ENCODE measurements at regions not wholly inside any gene's neighbourhood (a gene's known extent, or its start where the extent isn't known, plus 50 kb on each side); places are given as distances from the start of the nearest gene placed in this dataset.

DNA sequence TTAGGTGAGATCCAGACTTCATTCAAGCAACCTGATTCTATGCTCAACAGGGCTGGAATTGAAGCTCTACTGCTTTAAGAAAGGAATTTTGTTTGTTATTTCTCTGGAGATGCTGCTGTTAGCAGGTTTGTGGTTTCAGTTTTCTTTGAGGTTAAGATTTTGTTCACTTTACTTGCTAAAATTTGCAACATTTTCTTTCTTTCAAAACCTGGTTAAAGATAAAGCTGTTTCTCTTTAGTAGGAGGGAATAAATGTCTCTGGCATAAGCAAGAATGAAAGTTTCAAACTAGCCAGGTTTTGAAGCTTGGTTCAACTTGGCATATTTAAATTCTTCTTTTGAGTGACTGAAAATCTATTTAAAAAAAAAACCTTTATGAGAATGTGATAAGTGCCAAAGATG, 660.6 kb upstream of the NR3C2 start:
- Histone ChIP-seq H3K4me2 (no peak overlapping the region), H3K27ac (no peak overlapping the region), H3K4me1 (no peaks in the 10 kb centered on the region), H3K4me3 (no peak overlapping the region), H3K9me3 (no peaks in the 10 kb centered on the region)
- ATAC-seq, result no peak
- DNase-seq (ENCODE audit: low read depth in 1 of 2, low spot score in 1 of 2), result no peak
- POLR2A ChIA-PET, result no interaction called here
- CTCF ChIA-PET, result no interaction called here
- FAIRE-seq, result no peak
- TF ChIP-seq SREBF2 (IDR thresholded peaks at IDR 0.05), result no peak
- no peak for TF ChIP-seq SMC3 (IDR thresholded peaks at IDR 0.05)
- no peak for TF ChIP-seq CBX2 (IDR thresholded peaks at IDR 0.05; ENCODE audit: borderline replicate concordance, low read depth)
- TF ChIP-seq CHD2 (IDR thresholded peaks at IDR 0.05; ENCODE audit: low read length, partially characterized antibody), result no peak

- ATAC-seq (no peak), FAIRE-seq (no peak), DNase-seq (ENCODE audit: low read depth in 1 of 2, low spot score in 1 of 2) (no peak)
- no peak overlapping the region for H3K4me3 ChIP-seq
- H3K4me2 ChIP-seq, result no peak overlapping the region
- no peak for TF ChIP-seq ESRRA (IDR thresholded peaks at IDR 0.05; ENCODE audit: borderline replicate concordance, low read length)
- TF ChIP-seq, protein P1, sequence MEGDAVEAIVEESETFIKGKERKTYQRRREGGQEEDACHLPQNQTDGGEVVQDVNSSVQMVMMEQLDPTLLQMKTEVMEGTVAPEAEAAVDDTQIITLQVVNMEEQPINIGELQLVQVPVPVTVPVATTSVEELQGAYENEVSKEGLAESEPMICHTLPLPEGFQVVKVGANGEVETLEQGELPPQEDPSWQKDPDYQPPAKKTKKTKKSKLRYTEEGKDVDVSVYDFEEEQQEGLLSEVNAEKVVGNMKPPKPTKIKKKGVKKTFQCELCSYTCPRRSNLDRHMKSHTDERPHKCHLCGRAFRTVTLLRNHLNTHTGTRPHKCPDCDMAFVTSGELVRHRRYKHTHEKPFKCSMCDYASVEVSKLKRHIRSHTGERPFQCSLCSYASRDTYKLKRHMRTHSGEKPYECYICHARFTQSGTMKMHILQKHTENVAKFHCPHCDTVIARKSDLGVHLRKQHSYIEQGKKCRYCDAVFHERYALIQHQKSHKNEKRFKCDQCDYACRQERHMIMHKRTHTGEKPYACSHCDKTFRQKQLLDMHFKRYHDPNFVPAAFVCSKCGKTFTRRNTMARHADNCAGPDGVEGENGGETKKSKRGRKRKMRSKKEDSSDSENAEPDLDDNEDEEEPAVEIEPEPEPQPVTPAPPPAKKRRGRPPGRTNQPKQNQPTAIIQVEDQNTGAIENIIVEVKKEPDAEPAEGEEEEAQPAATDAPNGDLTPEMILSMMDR (IDR thresholded peaks at IDR 0.05), result no peak
- ChIA-PET POLR2A (no interaction called here), CTCF (no interaction called here)
- 55% methylated on average over 2 of the region's 2 CpGs for WGBS (ENCODE audit: missing lambda C conversion rate)
- no peaks in the 10 kb centered on the region for H3K4me1 ChIP-seq
- H3K27ac ChIP-seq, result no peak overlapping the region
- H3K9me3 ChIP-seq, result no peaks in the 10 kb centered on the region
These were observed 659.4 kb upstream of the NR3C2 start for GRCh38 chr4:149101649-149102048.

GRCh38 chr4:149095811-149096210, 653.6 kb upstream of the NR3C2 start:
- no peak for FAIRE-seq
- H3K27ac ChIP-seq, result no peak overlapping the region
- CTCF ChIA-PET, result no interaction called here
- H3K4me1 ChIP-seq, result no peaks in the 10 kb centered on the region
- DNase-seq (ENCODE audit: low read depth in 1 of 2, low spot score in 1 of 2), result no peak
- no peak overlapping the region for H3K4me3 ChIP-seq
- ATAC-seq, result no peak
- POLR2A ChIA-PET, result no interaction called here
- no peak overlapping the region for H3K4me2 ChIP-seq
- 12% methylated on average over 1 of the region's 1 CpG for WGBS (ENCODE audit: missing lambda C conversion rate)
- TF ChIP-seq, protein P2, sequence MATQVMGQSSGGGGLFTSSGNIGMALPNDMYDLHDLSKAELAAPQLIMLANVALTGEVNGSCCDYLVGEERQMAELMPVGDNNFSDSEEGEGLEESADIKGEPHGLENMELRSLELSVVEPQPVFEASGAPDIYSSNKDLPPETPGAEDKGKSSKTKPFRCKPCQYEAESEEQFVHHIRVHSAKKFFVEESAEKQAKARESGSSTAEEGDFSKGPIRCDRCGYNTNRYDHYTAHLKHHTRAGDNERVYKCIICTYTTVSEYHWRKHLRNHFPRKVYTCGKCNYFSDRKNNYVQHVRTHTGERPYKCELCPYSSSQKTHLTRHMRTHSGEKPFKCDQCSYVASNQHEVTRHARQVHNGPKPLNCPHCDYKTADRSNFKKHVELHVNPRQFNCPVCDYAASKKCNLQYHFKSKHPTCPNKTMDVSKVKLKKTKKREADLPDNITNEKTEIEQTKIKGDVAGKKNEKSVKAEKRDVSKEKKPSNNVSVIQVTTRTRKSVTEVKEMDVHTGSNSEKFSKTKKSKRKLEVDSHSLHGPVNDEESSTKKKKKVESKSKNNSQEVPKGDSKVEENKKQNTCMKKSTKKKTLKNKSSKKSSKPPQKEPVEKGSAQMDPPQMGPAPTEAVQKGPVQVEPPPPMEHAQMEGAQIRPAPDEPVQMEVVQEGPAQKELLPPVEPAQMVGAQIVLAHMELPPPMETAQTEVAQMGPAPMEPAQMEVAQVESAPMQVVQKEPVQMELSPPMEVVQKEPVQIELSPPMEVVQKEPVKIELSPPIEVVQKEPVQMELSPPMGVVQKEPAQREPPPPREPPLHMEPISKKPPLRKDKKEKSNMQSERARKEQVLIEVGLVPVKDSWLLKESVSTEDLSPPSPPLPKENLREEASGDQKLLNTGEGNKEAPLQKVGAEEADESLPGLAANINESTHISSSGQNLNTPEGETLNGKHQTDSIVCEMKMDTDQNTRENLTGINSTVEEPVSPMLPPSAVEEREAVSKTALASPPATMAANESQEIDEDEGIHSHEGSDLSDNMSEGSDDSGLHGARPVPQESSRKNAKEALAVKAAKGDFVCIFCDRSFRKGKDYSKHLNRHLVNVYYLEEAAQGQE (IDR thresholded peaks at IDR 0.05), result no peak
- TF ChIP-seq ZSCAN20 (CRISPR knock-in tag; IDR thresholded peaks at IDR 0.05), result no peak
- no peak for TF ChIP-seq TP53 (CRISPR knock-in tag; IDR thresholded peaks at IDR 0.05)
- TF ChIP-seq MYC (IDR thresholded peaks at IDR 0.05; ENCODE audit: borderline replicate concordance, low read length), result no peak
- TF ChIP-seq RCOR1 (IDR thresholded peaks at IDR 0.05; ENCODE audit: low read depth, low read length), result no peak
- no peak for TF ChIP-seq ZC3H11A (IDR thresholded peaks at IDR 0.05)
- no peak for TF ChIP-seq FOSL2 (IDR thresholded peaks at IDR 0.05)
- TF ChIP-seq FOSL2 (CRISPR knock-in tag; IDR thresholded peaks at IDR 0.05), result no peak
- no peak for TF ChIP-seq CBX2 (IDR thresholded peaks at IDR 0.05; ENCODE audit: borderline replicate concordance, low read depth)
- TF ChIP-seq CHD4 (IDR thresholded peaks at IDR 0.05; ENCODE audit: borderline replicate concordance), result no peak
- TF ChIP-seq RFX5 (IDR thresholded peaks at IDR 0.05), result no peak
- H3K9me3 ChIP-seq, result no peaks in the 10 kb centered on the region

DNA sequence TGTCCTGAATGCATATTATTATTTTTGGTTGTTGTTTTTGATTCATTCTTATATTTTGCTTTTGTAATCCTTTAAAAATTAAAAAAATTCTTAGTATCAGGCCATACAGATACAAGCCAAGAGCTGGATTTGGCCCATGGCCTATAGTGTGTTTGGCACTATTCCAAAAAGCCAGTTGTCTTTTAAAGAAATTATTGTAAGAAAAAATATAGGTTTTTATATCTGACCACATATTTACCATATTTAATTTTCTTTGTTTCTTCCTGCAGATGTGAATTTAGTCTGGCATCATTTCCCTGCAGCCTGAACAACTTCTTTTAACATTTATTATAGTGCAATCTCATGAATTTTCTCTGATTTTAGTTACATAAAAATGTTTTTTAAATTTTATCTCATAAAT, 652.8 kb upstream of the NR3C2 start:
- Histone ChIP-seq H3K4me3 (no peak overlapping the region), H3K9me3 (no peaks in the 10 kb centered on the region), H3K4me2 (no peak overlapping the region), H3K4me1 (no peaks in the 10 kb centered on the region), H3K27ac (no peak overlapping the region)
- no peak for FAIRE-seq
- POLR2A ChIA-PET, result no interaction called here
- TF ChIP-seq SREBF2 (IDR thresholded peaks at IDR 0.05) (no peak), JUN (IDR thresholded peaks at IDR 0.05) (no peak), EHF (CRISPR knock-in tag; IDR thresholded peaks at IDR 0.05) (no peak), NR3C1 (IDR thresholded peaks at IDR 0.05) (no peak), FOXS1 (CRISPR knock-in tag; IDR thresholded peaks at IDR 0.05) (no peak), HOXB5 (CRISPR knock-in tag; IDR thresholded peaks at IDR 0.05) (no peak), MAZ (IDR thresholded peaks at IDR 0.05; ENCODE audit: borderline replicate concordance, low read depth, low read length) (no peak), HDAC2 (IDR thresholded peaks at IDR 0.05) (no peak), CHD2 (IDR thresholded peaks at IDR 0.05; ENCODE audit: low read length, partially characterized antibody) (no peak), ZC3H11A (IDR thresholded peaks at IDR 0.05) (no peak), ESRRA (IDR thresholded peaks at IDR 0.05; ENCODE audit: borderline replicate concordance, low read length) (no peak)
- TF ChIP-seq, protein P1 (IDR thresholded peaks at IDR 0.05), result no peak
- CTCF ChIA-PET, result no interaction called here
- no peak for DNase-seq (ENCODE audit: low read depth in 1 of 2, low spot score in 1 of 2)
- no peak for ATAC-seq
